PC-9 (cell line): ENCODE measurements at regions not wholly inside any gene's neighbourhood (a gene's known extent, or its start where the extent isn't known, plus 50 kb on each side); places are given as distances from the start of the nearest gene placed in this dataset.

Experiments
- CTCF ChIP-seq: fragments of 200-600 bp; sonication (generic); conservative IDR thresholded peaks from 2 replicates; pipeline ENCODE4 v1.6.1; 2017; ENCODE audit warnings: mixed run types, antibody characterized with exemption, mild to moderate bottlenecking, moderate library complexity
- EZH2 ChIP-seq: fragments of 200-600 bp; sonication (generic); IDR thresholded peaks from 2 replicates; pipeline ENCODE4 v1.8.0; 2017; ENCODE audit warnings: antibody characterized with exemption, low read depth

- no peak for TF ChIP-seq CTCF
- no peak for TF ChIP-seq EZH2
Measured at GRCh38 chr15:94057305-94057704, 174.1 kb upstream of the MCTP2 start.
